ENCODE measurements at regions not wholly inside any gene's neighbourhood (a gene's known extent, or its start where the extent isn't known, plus 50 kb on each side); places are given as distances from the start of the nearest gene placed in this dataset.

GRCh38 chr14:36012621-36013020 is 163.9 kb downstream of the PTCSC3 start:
- TF ChIP-seq CTCF (IDR thresholded peaks at IDR 0.05) (no peak), POLR2A (IDR thresholded peaks at IDR 0.05) (no peak)

Measured in heart left ventricle (tissue), 13 donors.